HG02763 (cell line): ENCODE measurements at regions not wholly inside any gene's neighbourhood (a gene's known extent, or its start where the extent isn't known, plus 50 kb on each side); places are given as distances from the start of the nearest gene placed in this dataset.
"Not testable (repeated sequence)": the region's sequence is repeated elsewhere in the genome, so short reads cannot be mapped to it uniquely, and the experiment has no call there.

Source experiments
- ATAC-seq: cut with Tn5 transposase; IDR thresholded peaks from one replicate; pipeline ENCODE4 v1.9.1; 2021; ENCODE audit warnings: mild to moderate bottlenecking, moderate library complexity; ENCODE audit not compliant: unreplicated experiment

GRCh38 chr10:109115179-109115578, 808.1 kb downstream of the XPNPEP1 start:
- ATAC-seq: no peak

GRCh38 chr10:109114579-109114978, 808.7 kb downstream of the XPNPEP1 start:
- no peak for ATAC-seq

GRCh38 chr10:109106604-109107003, 816.7 kb downstream of the XPNPEP1 start:
- no peak for ATAC-seq

GRCh38 chr10:109105725-109106124, 817.6 kb downstream of the XPNPEP1 start:
- no peak for ATAC-seq

GRCh38 chr10:109104806-109105205, 818.5 kb downstream of the XPNPEP1 start:
- ATAC-seq: no peak

- no peak for ATAC-seq
Observed at GRCh38 chr10:109103278-109103677, 820.0 kb downstream of the XPNPEP1 start.

GRCh38 chr10:109089779-109090178, 833.5 kb downstream of the XPNPEP1 start:
- no peak for ATAC-seq

GRCh38 chr10:109071539-109071938, 851.8 kb downstream of the XPNPEP1 start:
- no peak for ATAC-seq

GRCh38 chr10:109070492-109070891, 852.8 kb downstream of the XPNPEP1 start:
- no peak for ATAC-seq

GRCh38 chr10:109067031-109067430, 856.3 kb downstream of the XPNPEP1 start:
- ATAC-seq: no peak

- ATAC-seq: no peak
Observed at GRCh38 chr10:109065821-109066220, 857.5 kb downstream of the XPNPEP1 start.

- no peak for ATAC-seq
Observed at GRCh38 chr10:109062371-109062770, 860.9 kb downstream of the XPNPEP1 start.

- ATAC-seq: no peak
Observed at GRCh38 chr10:109055243-109055642, 868.1 kb downstream of the XPNPEP1 start.

GRCh38 chr10:109047856-109048255, 875.5 kb downstream of the XPNPEP1 start:
- ATAC-seq: no peak

GRCh38 chr10:109046427-109046826, 876.9 kb downstream of the XPNPEP1 start:
- ATAC-seq: not testable (repeated sequence)

- no peak for ATAC-seq
Observed at GRCh38 chr10:109040622-109041021, 882.7 kb downstream of the XPNPEP1 start.

- no peak for ATAC-seq
Observed at GRCh38 chr10:109037978-109038377, 885.3 kb downstream of the XPNPEP1 start.

GRCh38 chr10:109030581-109031210, 892.6 kb downstream of the XPNPEP1 start:
- ATAC-seq: no peak

GRCh38 chr10:109029870-109030269, 893.4 kb downstream of the XPNPEP1 start:
- ATAC-seq: no peak

GRCh38 chr10:109027534-109028185, 895.7 kb downstream of the XPNPEP1 start:
- no peak for ATAC-seq

- no peak for ATAC-seq
Observed at GRCh38 chr10:109025172-109025571, 898.1 kb downstream of the XPNPEP1 start.

- ATAC-seq: no peak
Observed at GRCh38 chr10:109022417-109023049, 900.8 kb downstream of the XPNPEP1 start.
